ENCODE measurements at regions not wholly inside any gene's neighbourhood (a gene's known extent, or its start where the extent isn't known, plus 50 kb on each side); places are given as distances from the start of the nearest gene placed in this dataset.
"Not testable (repeated sequence)": the region's sequence is repeated elsewhere in the genome, so short reads cannot be mapped to it uniquely, and the experiment has no call there.

GRCh38 chr22:16463472-16463871, 129.1 kb downstream of the CCT8L2 start:
- ATAC-seq (ENCODE audit: poor library complexity); DNase-seq; intact Hi-C loops (cut with DNase I): not testable (repeated sequence)

GRCh38 chr22:16447451-16447850, 145.2 kb downstream of the CCT8L2 start:
- intact Hi-C loops (cut with DNase I); ATAC-seq (ENCODE audit: poor library complexity); DNase-seq: not testable (repeated sequence)

GRCh38 chr22:16446755-16447440, 145.7 kb downstream of the CCT8L2 start:
- ATAC-seq (ENCODE audit: poor library complexity); DNase-seq; intact Hi-C loops (cut with DNase I): not testable (repeated sequence)

GRCh38 chr22:16441014-16441413, 151.6 kb downstream of the CCT8L2 start:
- intact Hi-C loops (cut with DNase I); ATAC-seq (ENCODE audit: poor library complexity); DNase-seq: not testable (repeated sequence)

- DNase-seq; ATAC-seq (ENCODE audit: poor library complexity); intact Hi-C loops (cut with DNase I): not testable (repeated sequence)
Measured at GRCh38 chr22:16423476-16423875, 169.1 kb downstream of the CCT8L2 start.

- ATAC-seq (ENCODE audit: poor library complexity); DNase-seq; intact Hi-C loops (cut with DNase I): not testable (repeated sequence)
Measured at GRCh38 chr22:16417498-16417897, 175.1 kb downstream of the CCT8L2 start.

- intact Hi-C loops (cut with DNase I), result not testable (repeated sequence)
Measured at GRCh38 chr22:16404639-16405038, 188.0 kb downstream of the CCT8L2 start.

GRCh38 chr22:16403661-16404060, 188.9 kb downstream of the CCT8L2 start:
- DNase-seq; ATAC-seq (ENCODE audit: poor library complexity); intact Hi-C loops (cut with DNase I): not testable (repeated sequence)

More at GRCh38 chr22:16404639-16405038, 188.0 kb downstream of the CCT8L2 start:
- not testable (repeated sequence) for DNase-seq; ATAC-seq (ENCODE audit: poor library complexity)

- ATAC-seq (ENCODE audit: poor library complexity); DNase-seq; intact Hi-C loops (cut with DNase I): not testable (repeated sequence)
Measured at GRCh38 chr22:16402874-16403399, 189.7 kb downstream of the CCT8L2 start.

GRCh38 chr22:16393476-16393875, 199.1 kb downstream of the CCT8L2 start:
- ATAC-seq (ENCODE audit: poor library complexity); intact Hi-C loops (cut with DNase I); DNase-seq: not testable (repeated sequence)

- intact Hi-C loops (cut with DNase I); DNase-seq; ATAC-seq (ENCODE audit: poor library complexity): not testable (repeated sequence)
Measured at GRCh38 chr22:16391417-16391930, 201.1 kb downstream of the CCT8L2 start.

GRCh38 chr22:16390541-16391217, 201.9 kb downstream of the CCT8L2 start:
- DNase-seq; ATAC-seq (ENCODE audit: poor library complexity); intact Hi-C loops (cut with DNase I): not testable (repeated sequence)

GRCh38 chr22:16390046-16390445, 202.6 kb downstream of the CCT8L2 start:
- DNase-seq; ATAC-seq (ENCODE audit: poor library complexity); intact Hi-C loops (cut with DNase I): not testable (repeated sequence)

- intact Hi-C loops (cut with DNase I); DNase-seq; ATAC-seq (ENCODE audit: poor library complexity): not testable (repeated sequence)
Measured at GRCh38 chr22:16389256-16389655, 203.4 kb downstream of the CCT8L2 start.

GRCh38 chr22:16388616-16389015, 204.0 kb downstream of the CCT8L2 start:
- DNase-seq; ATAC-seq (ENCODE audit: poor library complexity): not testable (repeated sequence)

GRCh38 chr22:16388127-16388526, 204.5 kb downstream of the CCT8L2 start:
- ATAC-seq (ENCODE audit: poor library complexity); DNase-seq; intact Hi-C loops (cut with DNase I): not testable (repeated sequence)

More at GRCh38 chr22:16388616-16389015, 204.0 kb downstream of the CCT8L2 start:
- intact Hi-C loops (cut with DNase I), result not testable (repeated sequence)

- ATAC-seq (ENCODE audit: poor library complexity); intact Hi-C loops (cut with DNase I); DNase-seq: not testable (repeated sequence)
Measured at GRCh38 chr22:16387543-16387942, 205.1 kb downstream of the CCT8L2 start.

- intact Hi-C loops (cut with DNase I), result no loop called here
- DNase-seq (no peak), ATAC-seq (ENCODE audit: poor library complexity) (no peak)
Measured at GRCh38 chr22:16387088-16387487, 205.5 kb downstream of the CCT8L2 start.

GRCh38 chr22:16361328-16361727, 231.3 kb downstream of the CCT8L2 start:
- ATAC-seq (ENCODE audit: poor library complexity); intact Hi-C loops (cut with DNase I): not testable (repeated sequence)

More at GRCh38 chr22:16361328-16361727, 231.3 kb downstream of the CCT8L2 start:
- DNase-seq, result not testable (repeated sequence)
